H9 (cell line): ENCODE measurements at regions not wholly inside any gene's neighbourhood (a gene's known extent, or its start where the extent isn't known, plus 50 kb on each side); places are given as distances from the start of the nearest gene placed in this dataset.

Experiments used
- DNase-seq: peaks from one replicate; pipeline ENCODE4 v3.0.0-alpha.2; 2017
- H2AFZ ChIP-seq: one replicate; pipeline ENCODE4 v1.6.1; 2013; ENCODE audit warnings: mild to moderate bottlenecking, low read length, control low read depth, moderate library complexity
- H2AK5ac ChIP-seq: 2 replicates; pipeline ENCODE4 v1.6.1; 2013; ENCODE audit warnings: low read length, control low read depth, mixed read lengths; ENCODE audit not compliant: insufficient read length
- H2BK120ac ChIP-seq: one replicate; pipeline ENCODE4 v1.6.1; 2013; ENCODE audit warnings: low read depth, mild to moderate bottlenecking, low read length, control low read depth, inconsistent platforms; ENCODE audit not compliant: poor library complexity, severe bottlenecking
- H2BK12ac ChIP-seq: 2 replicates; pipeline ENCODE4 v1.6.1; 2013; ENCODE audit warnings: low read length, control low read depth, mixed read lengths, low read depth; ENCODE audit not compliant: insufficient read length
- H2BK15ac ChIP-seq: 2 replicates; pipeline ENCODE4 v1.6.1; 2013; ENCODE audit warnings: low read depth, low read length, control low read depth
- H2BK20ac ChIP-seq: one replicate; pipeline ENCODE4 v1.6.1; 2013; ENCODE audit warnings: low read depth, mild to moderate bottlenecking, low read length, control low read depth, inconsistent platforms; ENCODE audit not compliant: poor library complexity, severe bottlenecking
- H2BK5ac ChIP-seq: 2 replicates; pipeline ENCODE4 v1.6.1; 2013; ENCODE audit warnings: low read length, control low read depth, mixed read lengths; ENCODE audit not compliant: insufficient read length
- H3K14ac ChIP-seq: 2 replicates; pipeline ENCODE4 v1.6.1; 2013; ENCODE audit warnings: low read length, control low read depth; ENCODE audit not compliant: insufficient read depth
- H3K18ac ChIP-seq: 2 replicates; pipeline ENCODE4 v1.6.1; 2013; ENCODE audit warnings: low read depth, mild to moderate bottlenecking, mixed read lengths, low read length, control low read depth; ENCODE audit not compliant: insufficient read length
- H3K23ac ChIP-seq: 2 replicates; pipeline ENCODE4 v1.6.1; 2013; ENCODE audit warnings: low read length, control low read depth, mixed read lengths, low read depth; ENCODE audit not compliant: insufficient read length
- H3K23me2 ChIP-seq: 2 replicates; pipeline ENCODE4 v1.6.1; 2013; ENCODE audit warnings: low read depth, mild to moderate bottlenecking, mixed read lengths, low read length, control low read depth; ENCODE audit not compliant: insufficient read length, poor library complexity, severe bottlenecking
- H3K27ac ChIP-seq: 2 replicates; pipeline ENCODE4 v1.5.1; 2013; ENCODE audit warnings: low read length, control low read depth, mixed read lengths, low read depth; ENCODE audit not compliant: insufficient read length
- H3K27me3 ChIP-seq: 2 replicates; pipeline ENCODE4 v1.6.1; 2013; ENCODE audit warnings: low read length, control low read depth, inconsistent platforms; ENCODE audit not compliant: insufficient read depth
- H3K4ac ChIP-seq: 2 replicates; pipeline ENCODE4 v1.6.1; 2013; ENCODE audit warnings: low read depth, mild to moderate bottlenecking, control low read depth, inconsistent platforms, low read length, moderate library complexity
- H3K4me1 ChIP-seq: 2 replicates; pipeline ENCODE4 v1.6.1; 2013; ENCODE audit warnings: low read length, control low read depth, inconsistent platforms; ENCODE audit not compliant: insufficient read depth
- H3K4me2 ChIP-seq: 2 replicates; pipeline ENCODE4 v1.6.1; 2013; ENCODE audit warnings: low read length, control low read depth, mixed read lengths; ENCODE audit not compliant: insufficient read length, insufficient read depth
- H3K56ac ChIP-seq: 2 replicates; pipeline ENCODE4 v1.6.1; 2013; ENCODE audit warnings: low read depth, mild to moderate bottlenecking, mixed read lengths, low read length, control low read depth; ENCODE audit not compliant: insufficient read length
- H3K79me1 ChIP-seq: 2 replicates; pipeline ENCODE4 v1.6.1; 2013; ENCODE audit warnings: low read depth, mild to moderate bottlenecking, moderate library complexity, low read length, control low read depth, inconsistent platforms; ENCODE audit not compliant: insufficient read depth, poor library complexity, severe bottlenecking
- H3K79me2 ChIP-seq: 2 replicates; pipeline ENCODE4 v1.6.1; 2013; ENCODE audit warnings: low read length, control low read depth, inconsistent platforms; ENCODE audit not compliant: insufficient read depth
- H3K9ac ChIP-seq: 2 replicates; pipeline ENCODE4 v1.6.1; 2013; ENCODE audit warnings: low read length, control low read depth, mixed read lengths; ENCODE audit not compliant: insufficient read length; ENCODE audit errors: extremely low read depth
- H3K9me3 ChIP-seq: one replicate; pipeline ENCODE4 v1.6.1; 2013; ENCODE audit warnings: low read depth, low read length, inconsistent platforms; ENCODE audit not compliant: control insufficient read depth
- H3T11ph ChIP-seq: one replicate; pipeline ENCODE4 v1.6.1; 2013; ENCODE audit warnings: mild to moderate bottlenecking, low read length, control low read depth, inconsistent platforms
- H4K20me1 ChIP-seq: one replicate; pipeline ENCODE4 v1.6.1; 2013; ENCODE audit not compliant: control insufficient read depth, insufficient read length, insufficient read depth
- H4K5ac ChIP-seq: 2 replicates; pipeline ENCODE4 v1.6.1; 2013; ENCODE audit warnings: low read depth, mild to moderate bottlenecking, mixed read lengths, low read length, control low read depth; ENCODE audit not compliant: insufficient read length
- H4K8ac ChIP-seq: replicated peaks from 2 replicates; pipeline ENCODE4 v1.6.1; 2013; ENCODE audit warnings: low read length, control low read depth, mixed read lengths, low read depth; ENCODE audit not compliant: insufficient read length
- H4K91ac ChIP-seq: 2 replicates; pipeline ENCODE4 v1.6.1; 2013; ENCODE audit warnings: low read depth, mild to moderate bottlenecking, moderate library complexity, mixed read lengths, low read length, control low read depth; ENCODE audit not compliant: insufficient read length
- H3K27ac Mint-ChIP-seq, 3 experiments: 2 replicates in 2 of 3; 3 replicates in 1 of 3; pipeline ENCODE4 v1.8.0; 2020 to 2021; ENCODE audit warnings: mixed read lengths in 3 of 3, mild to moderate bottlenecking in 1 of 3, moderate library complexity in 1 of 3
- H3K27me3 Mint-ChIP-seq: 2 replicates; pipeline ENCODE4 v1.8.0; 2021; ENCODE audit warnings: low read depth, mild to moderate bottlenecking, moderate library complexity, mixed read lengths
- H3K36me3 Mint-ChIP-seq, 3 experiments: 2 replicates in 2 of 3; 3 replicates in 1 of 3; pipeline ENCODE4 v1.8.0; 2020 to 2021; ENCODE audit warnings: low read depth in 3 of 3, mixed read lengths in 3 of 3; ENCODE audit not compliant: insufficient read depth in 1 of 3
- H3K4me1 Mint-ChIP-seq, 2 experiments: 2 replicates each; pipeline ENCODE4 v1.8.0; 2020; ENCODE audit warnings: mixed read lengths in 2 of 2
- H3K4me3 Mint-ChIP-seq, 2 experiments: 2 replicates in 1 of 2; 3 replicates in 1 of 2; pipeline ENCODE4 v1.8.0; 2020 to 2021; ENCODE audit warnings: mild to moderate bottlenecking in 2 of 2, mixed read lengths in 2 of 2, moderate library complexity in 1 of 2
- H3K9me3 Mint-ChIP-seq, 2 experiments: 2 replicates in 1 of 2; 3 replicates in 1 of 2; pipeline ENCODE4 v1.8.0; 2020; ENCODE audit warnings: mild to moderate bottlenecking in 2 of 2, mixed read lengths in 2 of 2, moderate library complexity in 1 of 2
- CTCF ChIP-seq: fragments of 200-600 bp; sonication (generic); conservative IDR thresholded peaks from 3 replicates; pipeline ENCODE4 v1.8.0; 2021; ENCODE audit warnings: antibody characterized with exemption, mild to moderate bottlenecking
- WGBS: extraction: QIAGEN DNeasy Blood & Tissue Kit; methylation state at CpG from one replicate; pipeline ENCODE4 v1.1.7; 2013; ENCODE audit warnings: missing lambda C conversion rate, low lambda C conversion rate, mixed read lengths; ENCODE audit not compliant: insufficient read length; ENCODE audit errors: extremely low coverage; 5-methylcytosine and 5-hydroxymethylcytosine counted together

- Histone ChIP-seq H3K9ac (no peak overlapping the region), H3K14ac (no peak overlapping the region), H3K9me3 (no peaks in the 10 kb centered on the region), H3K27me3 (no peaks in the 10 kb centered on the region), H3K23ac (no peak overlapping the region), H4K5ac (no peak overlapping the region), H2BK12ac (no peak overlapping the region), H2BK5ac (no peak overlapping the region), H3T11ph (no peak overlapping the region), H2BK20ac (no peak overlapping the region), H3K4ac (no peak overlapping the region), H2AFZ (no peak overlapping the region), H4K91ac (no peak overlapping the region), H4K8ac (no peak overlapping the region), H4K20me1 (no peaks in the 10 kb centered on the region), H3K79me2 (no peaks in the 10 kb centered on the region), H3K56ac (no peak overlapping the region), H2BK15ac (no peak overlapping the region), H3K18ac (no peak overlapping the region), H3K4me1 (no peaks in the 10 kb centered on the region), H2BK120ac (no peak overlapping the region), H3K23me2 (no peaks in the 10 kb centered on the region), H3K4me2 (no peak overlapping the region), H2AK5ac (no peak overlapping the region), H3K27ac (no peak overlapping the region), H3K79me1 (no peaks in the 10 kb centered on the region)
- TF ChIP-seq CTCF, result no peak
- Mint-ChIP-seq H3K27me3 (no peaks in the 10 kb centered on the region), H3K36me3 (peaks cover 3 to 5% (median 5%) of the 10 kb centered on the region in 3 experiments; a peak in 5 of 7 replicates), H3K9me3 (peaks cover 4 to 6% of the 10 kb centered on the region in 2 experiments; a peak in 3 of 5 replicates), H3K4me1 (peaks cover 8 to 13% of the 10 kb centered on the region in 2 experiments), H3K4me3 (no peak overlapping the region), H3K27ac (no peak overlapping the region)
- no peak for DNase-seq
- whole genome bisulfite sequencing, result no CpG with 5 or more reads among the region's 2 CpGs
These were observed 963.4 kb upstream of the ADGRL4 start for GRCh38 chr1:79969886-79970285.
